Activated T-helper 9 cell treated with anti-CD3 and anti-CD28 coated beads, Interleukin-2, amount 50 U/mL, for 16 hours (primary cell): ENCODE measurements at regions not wholly inside any gene's neighbourhood (a gene's known extent, or its start where the extent isn't known, plus 50 kb on each side); places are given as distances from the start of the nearest gene placed in this dataset.

Experiments
- DNase-seq: peaks from one replicate; pipeline ENCODE4 v3.0.0-alpha.2; 2020; ENCODE audit warnings: low read depth

GRCh38 chr14:96638041-96638855 lies 136.1 kb downstream of the PAPOLA start:
- no peak for DNase-seq

GRCh38 chr14:96639550-96639949 lies 137.4 kb downstream of the PAPOLA start:
- DNase-seq, result no peak

DNA sequence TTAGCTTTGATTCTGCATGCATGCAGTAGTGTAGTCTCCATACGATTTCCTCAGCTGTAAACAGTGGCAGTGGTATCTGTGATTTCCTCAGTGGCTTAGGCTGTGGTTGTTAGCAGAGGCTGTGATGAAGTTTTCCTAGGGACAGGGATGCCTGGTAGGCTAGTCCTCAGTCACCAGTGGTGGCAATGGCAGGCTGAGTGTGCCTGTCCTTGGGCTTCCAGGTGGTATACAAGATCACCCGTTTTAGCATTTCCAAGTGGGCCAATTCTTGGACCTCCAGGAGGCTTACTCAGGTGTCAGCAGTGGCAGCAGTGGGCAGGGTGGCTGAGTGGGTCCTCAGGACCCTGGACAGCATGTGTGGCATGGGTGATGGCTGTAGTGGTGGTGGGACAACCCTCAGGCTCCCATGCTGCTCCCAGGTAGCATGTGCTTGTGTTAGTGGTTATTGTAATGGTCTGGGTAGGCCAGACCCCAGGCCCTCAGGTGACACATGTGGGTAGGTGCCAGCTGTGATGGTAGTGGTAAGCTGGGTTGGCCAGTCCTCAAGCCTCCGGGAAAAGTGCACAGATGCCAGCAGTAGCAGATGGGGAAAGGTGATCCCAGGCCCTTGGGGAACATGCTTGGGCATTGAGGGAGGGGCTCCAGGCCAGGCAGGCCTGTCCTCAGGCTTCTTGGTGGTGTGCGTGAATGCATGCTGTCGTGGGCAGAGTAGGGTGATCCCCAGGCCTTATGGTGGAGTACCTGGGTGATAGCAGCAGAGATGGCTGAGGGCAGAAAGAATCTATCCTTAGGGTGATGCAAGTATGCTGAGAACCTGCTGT lies 146.5 kb downstream of the PAPOLA start:
- DNase-seq, result no peak

DNA sequence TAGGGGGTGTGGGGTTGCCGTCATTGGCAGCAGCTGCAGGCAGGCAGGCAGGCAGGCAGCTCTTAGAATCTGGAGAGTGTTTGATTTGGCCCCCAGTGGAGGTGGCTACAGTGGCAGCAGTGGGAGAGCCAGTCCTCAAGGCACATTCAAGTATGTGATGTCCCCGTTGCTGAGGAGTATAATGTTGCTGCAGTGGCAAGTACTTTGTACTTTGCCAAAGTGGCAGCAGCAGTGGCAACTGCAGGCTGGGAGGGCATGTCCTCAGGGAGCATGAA lies 147.1 kb downstream of the PAPOLA start:
- no peak for DNase-seq

DNA sequence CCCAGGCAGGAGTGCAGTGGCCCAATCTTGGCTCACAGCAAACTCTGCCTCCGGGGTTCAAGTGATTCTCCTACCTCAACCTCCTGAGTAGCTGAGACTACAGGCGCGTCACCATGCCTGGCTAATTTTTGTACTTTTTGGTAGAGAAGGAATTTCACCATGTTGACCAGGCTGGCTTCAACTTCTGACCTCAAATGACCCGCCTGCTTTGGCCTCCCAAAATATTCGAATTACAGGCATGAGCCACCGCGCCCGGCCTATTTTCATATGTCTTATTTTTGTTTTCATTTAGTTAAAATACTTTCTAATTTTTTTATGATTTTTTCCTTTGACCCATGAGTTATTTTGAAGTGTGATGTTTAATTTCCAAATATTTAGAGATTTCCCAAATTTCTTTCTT lies 143.6 kb upstream of the VRK1 start:
- DNase-seq, result no peak

DNA sequence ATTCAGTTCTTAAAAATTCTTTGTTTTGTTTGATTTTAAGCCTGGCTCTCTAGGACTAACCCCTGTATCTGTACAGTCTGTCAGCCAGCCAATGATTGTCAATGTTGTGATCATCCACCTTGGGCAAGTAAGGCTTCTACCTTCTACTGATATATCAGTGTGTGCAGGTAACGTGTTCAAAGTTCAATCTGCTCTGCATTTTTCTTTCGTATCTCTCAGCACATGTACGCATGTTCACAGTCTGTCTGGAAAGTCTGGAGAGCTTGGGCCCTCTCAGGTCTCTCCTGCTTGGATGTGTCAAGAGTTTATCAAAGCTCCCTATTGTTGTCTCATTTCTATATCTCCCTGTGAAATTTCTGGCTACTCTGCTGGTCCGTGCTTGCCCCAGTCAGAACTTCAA lies 138.6 kb upstream of the VRK1 start:
- DNase-seq, result no peak

- DNase-seq, result no peak
Observed at GRCh38 chr14:96660123-96660522, 137.1 kb upstream of the VRK1 start.

DNA sequence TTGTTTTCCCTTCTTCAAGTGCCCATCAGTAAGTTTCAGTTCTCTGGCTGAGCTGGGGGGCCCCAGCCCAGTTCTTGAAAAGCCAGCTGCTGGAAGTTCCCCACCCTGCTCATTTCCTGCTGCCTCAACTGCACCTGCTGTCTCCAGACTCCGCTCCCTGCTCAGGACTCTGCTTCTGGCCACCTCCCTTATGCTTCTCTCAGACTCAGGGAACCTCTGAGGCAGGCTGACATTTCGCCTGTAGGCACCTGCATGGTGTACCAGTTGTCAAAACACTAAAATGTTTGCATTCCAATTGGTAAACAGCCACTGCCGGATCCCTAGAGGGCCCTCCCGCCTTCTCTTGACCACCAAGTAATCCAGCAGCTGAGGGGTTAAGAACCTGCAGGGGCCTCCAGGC lies 136.5 kb upstream of the VRK1 start:
- no peak for DNase-seq

DNA sequence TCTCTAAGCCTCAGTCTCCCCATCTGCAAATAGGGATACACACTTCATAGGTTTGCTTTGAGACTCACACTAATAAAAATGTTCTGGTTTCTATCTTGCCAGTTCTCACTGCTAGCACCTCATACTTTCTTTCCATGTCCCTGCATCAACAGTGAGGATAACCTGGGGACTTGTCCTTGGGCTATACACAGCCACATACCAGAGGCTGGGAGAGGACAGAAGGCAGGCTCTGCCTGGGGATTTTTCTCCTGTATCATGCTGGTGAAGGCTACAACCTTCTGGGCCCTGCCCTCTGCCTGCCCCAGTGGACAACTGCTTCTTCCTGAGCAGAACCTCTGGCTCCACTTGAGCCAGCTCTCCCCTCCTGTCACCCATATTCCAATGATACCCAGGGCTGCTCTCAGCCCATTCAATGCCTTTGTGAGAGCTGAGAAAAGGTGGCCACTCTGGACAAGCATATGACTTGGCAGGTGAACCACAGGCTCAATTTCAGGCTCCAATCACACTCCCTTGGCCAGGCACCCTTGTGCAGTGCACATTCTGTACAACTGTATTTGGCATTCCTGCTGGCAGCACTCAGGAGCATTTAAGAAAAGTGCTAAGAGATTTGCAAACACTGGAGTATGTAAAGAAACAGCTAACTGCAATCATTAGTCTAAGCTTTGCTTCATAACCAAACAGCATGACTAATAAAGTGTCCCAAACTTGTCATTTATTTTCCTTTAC lies 135.8 kb upstream of the VRK1 start:
- no peak for DNase-seq

DNA sequence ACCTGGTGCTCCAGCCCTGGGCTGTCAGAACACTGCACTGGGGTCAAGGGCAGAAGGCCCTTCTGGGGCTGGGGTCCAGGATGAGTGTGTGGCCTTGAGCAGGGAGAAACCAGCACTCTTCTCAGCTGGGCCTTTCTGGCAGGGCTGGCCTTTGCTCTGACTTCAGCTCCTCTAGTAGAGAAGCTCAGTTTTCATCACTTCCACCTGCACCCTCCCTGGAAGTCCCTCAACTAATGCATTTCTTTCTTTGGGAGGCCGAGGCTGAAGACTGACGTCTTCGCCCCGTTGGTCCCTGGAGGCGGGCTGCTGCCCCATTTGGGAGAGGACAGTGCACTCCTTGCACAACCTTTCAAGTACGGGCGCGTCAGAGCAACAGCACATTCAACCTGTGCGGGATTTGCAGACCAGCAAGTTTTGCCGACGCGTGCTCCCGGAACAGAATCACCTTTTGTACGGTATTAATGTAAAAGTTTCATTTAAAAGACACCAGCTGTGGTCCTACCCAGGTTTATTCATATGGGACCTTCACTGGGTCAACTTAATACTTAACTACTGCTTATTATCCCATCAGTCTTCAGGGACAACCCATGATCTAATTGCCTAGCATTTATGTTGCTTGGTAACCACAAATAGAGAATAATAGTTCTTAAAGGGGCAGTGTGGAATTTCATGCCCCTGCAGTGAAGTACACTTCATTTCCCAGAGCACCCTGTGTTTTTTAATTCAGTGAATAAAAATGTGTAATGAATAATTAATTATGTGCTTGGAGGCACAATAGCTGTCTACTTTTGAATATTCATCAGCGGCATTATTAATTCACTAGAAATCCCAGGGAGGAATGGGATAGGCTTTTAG lies 134.8 kb upstream of the VRK1 start:
- DNase-seq, result no peak

DNA sequence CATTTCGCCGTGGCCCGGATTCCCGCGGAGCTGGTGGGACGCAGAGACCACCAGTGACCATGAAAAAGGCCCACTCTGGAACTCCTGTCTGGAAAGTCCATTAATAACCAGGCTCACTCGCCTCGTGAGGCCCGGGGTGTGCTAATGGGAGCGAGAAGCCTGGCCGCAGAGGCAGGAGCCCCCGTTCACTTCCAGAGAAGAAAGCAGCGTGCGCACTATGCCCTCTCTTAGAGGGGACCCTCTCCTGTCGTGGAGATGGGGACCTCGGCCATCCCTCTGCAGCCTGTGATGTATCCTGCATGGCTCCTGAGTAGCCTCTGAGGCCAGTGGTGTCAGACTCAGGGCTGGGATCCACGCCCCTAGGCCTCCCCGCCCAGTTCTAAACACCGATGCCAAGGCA lies 134.1 kb upstream of the VRK1 start:
- DNase-seq, result no peak

- no peak for DNase-seq
Observed at GRCh38 chr14:96663491-96664067, 133.6 kb upstream of the VRK1 start.

GRCh38 chr14:96666088-96666487 lies 131.1 kb upstream of the VRK1 start:
- DNase-seq, result no peak

DNA sequence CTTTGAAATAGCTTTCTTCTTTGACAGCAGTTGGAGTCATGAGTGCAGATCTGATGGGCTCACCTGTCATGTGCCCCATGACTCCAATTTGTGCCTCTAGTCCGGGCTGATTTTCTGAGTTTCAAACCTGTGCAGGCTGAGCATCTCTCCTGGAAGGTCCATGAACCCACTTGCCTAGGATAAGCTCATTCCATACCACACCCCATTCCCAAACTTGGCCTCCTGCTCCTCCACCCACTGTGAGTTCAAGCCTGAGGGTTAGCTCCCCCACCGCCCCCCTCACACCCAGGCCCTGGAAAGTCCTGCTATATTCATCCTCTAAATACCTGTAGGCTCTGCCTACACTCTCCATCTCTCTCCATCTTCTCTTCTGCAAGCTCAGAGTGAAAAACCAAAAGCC lies 126.8 kb upstream of the VRK1 start:
- DNase-seq, result no peak

GRCh38 chr14:96671218-96671617 lies 126.0 kb upstream of the VRK1 start:
- no peak for DNase-seq

GRCh38 chr14:96673706-96674105 lies 123.5 kb upstream of the VRK1 start:
- no peak for DNase-seq

DNA sequence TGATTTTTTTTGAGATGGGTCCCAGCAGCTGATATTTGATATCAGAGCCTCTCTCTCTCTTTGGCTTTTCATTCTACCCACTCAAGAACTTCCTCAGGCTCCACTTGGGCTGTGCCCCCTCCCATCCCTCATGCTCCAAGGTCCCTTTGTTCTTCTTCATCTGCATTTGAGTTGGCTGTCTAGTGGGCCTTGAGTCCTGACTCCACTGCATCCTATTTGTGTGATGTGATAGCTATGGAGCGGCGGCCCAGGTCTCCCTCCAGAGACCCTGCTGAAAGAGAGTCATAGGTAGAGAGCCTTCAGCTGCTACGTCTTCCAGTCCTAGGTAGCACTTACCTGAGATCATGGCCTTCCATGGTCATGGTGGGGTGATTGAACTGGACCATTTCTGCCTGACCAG lies 123.1 kb upstream of the VRK1 start:
- DNase-seq, result no peak

DNA sequence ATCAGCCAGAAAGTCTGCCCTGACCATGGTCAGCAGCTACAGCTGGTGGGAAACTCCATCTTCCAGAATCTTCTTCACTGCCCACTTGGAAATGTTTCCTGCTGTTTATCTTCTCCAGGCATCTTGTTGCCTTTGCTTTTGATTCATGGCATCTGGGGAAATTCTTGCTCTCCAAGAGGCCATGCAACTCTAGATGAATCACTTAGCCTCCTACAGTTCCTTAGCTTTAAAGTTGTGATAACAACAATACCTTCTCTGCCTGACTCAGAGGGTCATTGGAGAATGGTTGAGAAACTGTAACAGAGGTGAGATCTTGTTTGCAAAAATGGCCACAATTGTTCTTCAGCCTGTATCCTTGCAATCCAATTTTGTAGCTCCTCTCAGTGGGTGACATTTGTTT lies 121.0 kb upstream of the VRK1 start:
- no peak for DNase-seq

GRCh38 chr14:96681829-96682228 lies 115.4 kb upstream of the VRK1 start:
- DNase-seq, result no peak

DNA sequence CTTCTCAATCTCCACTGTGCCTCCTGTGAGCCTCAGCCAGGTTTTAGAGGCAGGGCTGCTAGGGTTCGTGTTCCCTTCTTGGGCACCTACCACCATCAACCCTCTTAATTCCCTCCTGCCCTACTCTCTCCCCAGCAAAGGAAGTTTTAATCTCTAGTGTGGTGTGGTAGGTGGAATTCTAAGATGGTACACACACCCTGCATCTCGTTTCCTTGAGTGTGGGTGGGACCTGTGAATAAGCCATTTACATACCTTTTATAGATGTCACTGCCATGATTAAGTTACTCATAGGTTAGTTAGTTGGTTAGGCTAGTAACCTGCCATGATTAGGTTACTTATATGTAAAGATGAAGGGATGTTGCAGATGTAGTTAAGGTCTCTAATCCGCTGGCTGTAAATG lies 114.8 kb upstream of the VRK1 start:
- no peak for DNase-seq

- DNase-seq, result no peak
Observed at GRCh38 chr14:96683562-96684289, 113.5 kb upstream of the VRK1 start.
